ENCODE measurements at regions not wholly inside any gene's neighbourhood (a gene's known extent, or its start where the extent isn't known, plus 50 kb on each side); places are given as distances from the start of the nearest gene placed in this dataset.

DNA sequence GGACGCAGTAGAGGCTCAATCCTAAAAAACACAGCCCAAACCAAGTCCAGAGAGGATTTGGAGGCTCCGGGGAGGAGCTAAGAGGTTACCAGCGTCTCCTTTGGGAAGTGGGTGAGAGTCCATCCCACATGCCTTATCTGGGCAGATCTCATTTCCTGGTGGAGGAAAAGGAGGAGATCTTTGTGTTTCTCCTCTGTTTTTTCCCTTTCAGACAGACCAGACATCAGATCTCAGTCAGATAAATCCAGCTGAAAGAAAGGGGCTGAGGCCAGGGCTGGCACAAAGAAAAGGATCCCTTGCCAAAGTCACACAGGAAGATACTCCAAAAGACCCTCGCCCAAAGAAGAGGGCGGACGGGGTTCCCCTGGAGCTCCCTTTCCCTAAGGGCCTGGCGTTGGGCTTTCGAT, 58.3 kb upstream of the COMTD1 start:
- no peak for DNase-seq

DNA sequence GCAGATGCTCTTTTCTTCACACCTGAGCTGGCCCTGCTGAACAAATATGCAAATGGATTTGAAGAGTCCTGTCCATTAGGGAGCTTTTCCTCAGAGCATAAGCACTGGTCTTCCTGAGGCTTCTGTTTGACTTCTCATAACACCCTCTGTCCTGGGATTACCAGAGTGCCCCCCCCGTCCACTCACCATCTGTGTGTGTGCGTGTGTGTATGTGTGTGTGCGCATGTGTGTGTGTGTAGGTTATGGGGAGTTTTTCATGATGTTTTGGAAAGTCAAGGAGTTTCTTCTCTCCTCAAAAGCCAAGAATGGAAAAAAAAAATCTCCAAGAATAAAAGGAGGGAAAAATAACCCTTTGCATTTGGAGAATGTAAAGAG, 57.7 kb upstream of the COMTD1 start:
- DNase-seq: no peak

DNA sequence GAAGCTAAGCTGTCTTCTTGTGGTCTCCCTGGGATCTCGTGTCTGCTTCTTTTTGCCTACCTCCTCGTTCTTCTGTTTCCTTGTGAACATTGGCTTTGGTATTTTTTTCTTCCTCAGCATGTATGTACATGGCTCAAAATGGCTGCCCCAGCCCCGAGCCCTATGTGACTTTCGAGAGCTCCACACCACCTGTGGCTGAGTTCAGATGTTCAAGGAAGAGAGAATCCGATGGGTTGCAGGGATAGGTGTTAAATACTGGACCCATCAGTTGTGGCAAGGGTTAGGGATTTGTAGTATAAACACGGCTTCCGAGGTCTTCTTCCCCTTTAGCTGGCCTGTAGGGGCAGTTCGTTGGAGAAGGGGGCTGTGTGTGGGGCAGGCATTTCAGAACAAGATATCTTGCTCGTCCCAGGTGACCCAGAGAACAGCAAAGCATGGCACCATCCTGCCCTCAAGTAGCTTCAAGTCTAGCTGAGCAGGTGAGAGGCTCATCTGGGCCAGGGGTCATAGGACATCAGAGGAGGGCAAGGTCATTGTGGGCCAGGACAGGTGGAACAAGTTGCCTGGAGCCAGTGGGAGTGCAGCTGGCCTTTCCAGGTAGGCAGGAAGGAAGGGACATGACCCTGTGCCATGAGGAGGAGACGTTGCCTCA, 57.2 kb upstream of the COMTD1 start:
- DNase-seq: no peak

DNA sequence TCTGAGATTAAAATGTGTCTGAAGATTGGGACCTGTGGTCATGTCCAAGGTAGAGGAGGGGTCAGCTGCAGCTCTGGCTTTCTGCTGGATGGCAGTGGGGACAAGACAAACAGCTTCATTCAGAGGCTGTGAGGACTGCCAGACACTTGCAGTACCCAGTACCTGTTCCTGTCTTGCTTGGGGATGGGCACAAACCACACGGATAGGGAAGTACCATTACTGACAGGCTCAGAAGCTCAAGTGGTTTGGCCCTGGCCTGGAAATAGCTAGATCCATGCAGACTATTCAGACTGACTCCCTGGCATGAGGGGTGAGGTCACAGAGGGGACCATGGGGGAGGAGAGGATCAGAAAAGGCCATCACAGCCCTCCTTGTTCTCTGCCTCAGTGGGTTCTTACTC, 56.0 kb upstream of the COMTD1 start:
- DNase-seq: no peak

DNA sequence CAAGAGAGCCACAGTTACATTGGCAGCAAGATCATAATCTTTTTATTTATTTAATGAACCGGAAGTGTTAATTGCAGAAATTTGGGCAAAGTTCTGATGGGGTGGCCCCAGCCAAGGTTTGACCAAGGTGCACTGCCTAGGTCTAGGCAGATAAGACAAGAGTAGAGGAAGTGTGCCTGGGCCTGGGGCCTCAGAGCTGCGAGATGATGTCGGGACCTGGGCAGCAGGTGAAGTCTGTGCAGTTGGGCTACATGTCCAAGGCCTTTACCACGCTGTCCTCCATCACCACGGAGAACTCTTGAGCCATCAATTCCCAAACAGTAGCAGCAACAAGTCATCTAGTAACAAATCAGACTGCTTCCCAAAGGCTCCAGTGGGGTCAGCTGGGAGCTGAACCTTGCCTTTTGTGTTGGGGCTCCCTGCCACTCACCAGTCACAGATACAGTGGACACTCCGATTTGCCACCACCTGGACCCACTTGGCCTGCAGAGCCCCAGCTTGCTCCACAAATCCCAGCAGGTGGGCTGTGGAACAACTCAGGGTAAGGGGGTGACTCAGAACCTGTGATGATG, 52.5 kb upstream of the COMTD1 start:
- DNase-seq: no peak

DNA sequence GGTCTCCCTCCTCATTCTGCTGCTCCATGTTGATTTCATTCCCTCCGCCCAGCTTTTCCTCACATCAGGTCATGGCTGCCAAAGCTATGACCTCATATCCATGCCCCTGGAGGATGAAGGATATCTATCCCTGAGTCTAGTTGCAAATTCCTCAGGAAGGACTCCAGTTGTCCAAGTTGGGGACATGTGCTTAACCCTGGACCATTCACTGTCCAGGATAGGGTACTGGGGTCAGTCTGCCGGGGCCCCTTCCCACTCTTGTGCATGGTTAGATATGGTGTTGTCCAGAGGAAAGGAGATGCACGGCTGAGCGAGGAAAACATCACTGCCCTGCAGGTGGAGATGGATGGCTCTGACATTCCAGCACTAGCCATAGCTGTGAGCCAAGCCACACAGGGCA, 51.9 kb upstream of the COMTD1 start:
- no peak for DNase-seq

DNA sequence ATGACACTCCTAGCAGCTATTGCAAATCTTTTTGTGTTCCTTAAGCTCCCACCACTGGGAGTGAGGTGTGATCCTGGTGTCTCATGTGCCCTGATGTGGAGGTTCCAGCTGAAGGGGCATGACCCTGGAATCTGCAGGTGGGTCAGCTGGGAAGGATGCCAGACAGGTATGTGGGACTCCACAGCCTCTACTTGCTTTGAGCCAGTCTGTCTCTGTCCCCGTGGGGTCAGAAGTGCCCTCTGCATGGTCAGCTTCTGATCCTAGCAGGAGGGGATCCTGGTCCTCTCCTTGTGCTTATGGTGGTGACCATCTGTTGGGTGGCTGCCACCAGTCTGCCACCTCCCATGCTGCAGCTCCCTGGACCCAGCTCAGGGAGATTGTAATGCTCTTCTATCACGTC, 51.1 kb upstream of the COMTD1 start:
- DNase-seq: no peak
